HepG2 (cell line): ENCODE measurements at regions not wholly inside any gene's neighbourhood (a gene's known extent, or its start where the extent isn't known, plus 50 kb on each side); places are given as distances from the start of the nearest gene placed in this dataset.

Experiments
- ATAC-seq: fragments of 200-7000 bp; cut with Tn5 transposase; 3 replicates; pipeline ENCODE4 v1.9.1; 2020; ENCODE audit warnings: mild to moderate bottlenecking, moderate library complexity
- BruUV-seq: library from RNA; stranded (reverse); fragments of 400-500 nt; replicated peaks from 2 replicates; lab custom pipeline; 2021; lab: Mats Ljungman, UMichigan
- CTCF ChIA-PET: fragments of 300-600 bp; formaldehyde crosslinking; extraction: SDS; loops from one replicate; lab custom pipeline; 2021; ENCODE audit warnings: low total read pairs, inconsistent platforms, low intra/inter-chr PET ratio; lab: Yijun Ruan, JAX
- POLR2A ChIA-PET: fragments of 350-600 bp; sonication (Branson Sonifier 250); formaldehyde crosslinking; loops from one replicate; lab custom pipeline; 2020; ENCODE audit warnings: antibody characterized with exemption, inconsistent platforms; lab: Yijun Ruan, JAX
- DNase-seq: peaks from one replicate; pipeline ENCODE4 v3.0.0-alpha.2; 2015; ENCODE audit warnings: low spot score
- FAIRE-seq: peaks from 3 replicates; lab custom pipeline; 2011; peaks lifted over from hg19 to GRCh38; lab: Jason Lieb, UNC
- H2AFZ ChIP-seq: one replicate; pipeline ENCODE4 v1.6.1; 2011; ENCODE audit warnings: low read length, inconsistent platforms
- H3K27ac ChIP-seq: fragments of 300-600 bp; 3 replicates; pipeline ENCODE4 v1.8.0; 2011; ENCODE audit warnings: mixed run types, mild to moderate bottlenecking, mixed read lengths, low read length, inconsistent platforms; ENCODE audit not compliant: insufficient read depth; ENCODE audit errors: extremely low read length
- H3K27me3 ChIP-seq, 2 experiments: fragments of 200-600 bp in 1 of 2; 2 replicates in 1 of 2; 3 replicates in 1 of 2; pipeline versions ENCODE4 v1.6.0 to v1.8.0; 2011; ENCODE audit warnings: low read length in 2 of 2, mild to moderate bottlenecking in 2 of 2, moderate library complexity in 2 of 2, inconsistent platforms in 1 of 2; ENCODE audit not compliant: insufficient read depth in 2 of 2, control insufficient read depth in 1 of 2
- H3K36me3 ChIP-seq, 2 experiments: fragments of 200-600 bp in 1 of 2; replicated peaks in 1 of 2; 2 replicates in 1 of 2; 3 replicates in 1 of 2; pipeline versions ENCODE4 v1.5.1 to v1.8.0; 2011; ENCODE audit warnings: low read length in 2 of 2, inconsistent platforms in 1 of 2; ENCODE audit not compliant: insufficient read depth in 2 of 2, control insufficient read depth in 1 of 2
- H3K4me1 ChIP-seq: 2 replicates; pipeline ENCODE4 v1.5.1; 2012; ENCODE audit warnings: low read length, inconsistent platforms; ENCODE audit not compliant: insufficient read depth
- H3K4me2 ChIP-seq: 2 replicates; pipeline ENCODE4 v1.6.0; 2011; ENCODE audit warnings: low read depth, low read length, inconsistent platforms
- H3K4me3 ChIP-seq, 3 experiments: fragments of 200-600 bp in 1 of 3; sonication (generic), shearing (Covaris generic) in 1 of 3; replicated peaks in 1 of 3; 2 replicates each; pipeline ENCODE4 v1.5.1; 2011 to 2016; ENCODE audit warnings: low read length in 3 of 3, inconsistent platforms in 2 of 3, low read depth in 2 of 3, mild to moderate bottlenecking in 2 of 3, control low read depth in 1 of 3, mixed read lengths in 1 of 3; ENCODE audit not compliant: insufficient read depth in 1 of 3
- H3K79me2 ChIP-seq: one replicate; pipeline ENCODE4 v1.6.1; 2011; ENCODE audit warnings: low read length, inconsistent platforms; ENCODE audit not compliant: insufficient read depth
- H3K9ac ChIP-seq: 2 replicates; pipeline ENCODE4 v1.6.0; 2011; ENCODE audit warnings: mild to moderate bottlenecking, low read depth, low read length, inconsistent platforms; ENCODE audit not compliant: insufficient read depth
- H3K9me3 ChIP-seq: 2 replicates; pipeline ENCODE4 v1.5.1; 2012; ENCODE audit warnings: mild to moderate bottlenecking, low read length
- H4K20me1 ChIP-seq: 2 replicates; pipeline ENCODE4 v1.6.0; 2011; ENCODE audit warnings: inconsistent platforms, mild to moderate bottlenecking, low read length, moderate library complexity; ENCODE audit not compliant: insufficient read depth
- AGO1 ChIP-seq: fragments of 200-400 bp; formaldehyde crosslinking; IDR thresholded peaks from 2 replicates; pipeline ENCODE4 v1.6.1; 2017; ENCODE audit warnings: mild to moderate bottlenecking, low read depth, low read length, moderate library complexity; ENCODE audit not compliant: poor library complexity, severe bottlenecking
- AKAP8 ChIP-seq: sonication (generic); formaldehyde crosslinking; IDR thresholded peaks from 2 replicates; pipeline ENCODE4 v1.5.1; 2020; ENCODE audit warnings: mild to moderate bottlenecking, missing genetic modification reagents
- CENPX ChIP-seq: sonication (generic); formaldehyde crosslinking; IDR thresholded peaks from 2 replicates; pipeline ENCODE4 v1.9.0; 2021; ENCODE audit warnings: mild to moderate bottlenecking, missing genetic modification reagents, moderate library complexity
- CHCHD3 ChIP-seq: sonication (generic); formaldehyde crosslinking; IDR thresholded peaks from 2 replicates; pipeline ENCODE4 v1.8.0; 2022; ENCODE audit warnings: mild to moderate bottlenecking, missing genetic modification reagents, moderate library complexity
- EZH2 ChIP-seq: conservative IDR thresholded peaks from 2 replicates; pipeline ENCODE4 v1.6.1; 2012; ENCODE audit warnings: mild to moderate bottlenecking, low read depth, low read length, moderate library complexity
- KDM1A ChIP-seq: IDR thresholded peaks from 2 replicates; pipeline ENCODE4 v1.6.1; 2016; ENCODE audit warnings: missing compliant biosample characterization
- PHB2 ChIP-seq: fragments of 450-650 bp; IDR thresholded peaks from 2 replicates; pipeline ENCODE4 v1.6.1; 2018; ENCODE audit not compliant: partially characterized antibody
- PRPF4 ChIP-seq: fragments of 200-400 bp; formaldehyde crosslinking; IDR thresholded peaks from 2 replicates; pipeline ENCODE4 v1.6.1; 2016; ENCODE audit warnings: low read length, low read depth; ENCODE audit not compliant: poor library complexity, severe bottlenecking
- SP5 ChIP-seq: IDR thresholded peaks from 2 replicates; pipeline ENCODE4 v1.6.1; 2016; ENCODE audit warnings: low read depth, borderline replicate concordance
- ZFP36L2 ChIP-seq: sonication (generic); formaldehyde crosslinking; IDR thresholded peaks from 2 replicates; pipeline ENCODE4 v1.4.0; 2020; ENCODE audit warnings: missing genetic modification reagents
- ZNF20 ChIP-seq: sonication (generic); formaldehyde crosslinking; IDR thresholded peaks from 2 replicates; pipeline ENCODE4 v1.4.0; 2020; ENCODE audit warnings: mild to moderate bottlenecking, moderate library complexity, missing genetic modification reagents
- ZNF616 ChIP-seq: sonication (generic); formaldehyde crosslinking; IDR thresholded peaks from 2 replicates; pipeline ENCODE4 v1.5.0; 2020; ENCODE audit warnings: low read depth, mild to moderate bottlenecking, missing genetic modification reagents
- WGBS: methylation state at CpG from one replicate; pipeline ENCODE4 v1.1.6; 2017; ENCODE audit warnings: low lambda C conversion rate; 5-methylcytosine and 5-hydroxymethylcytosine counted together
- in situ Hi-C: cut with HindIII; loops from 2 replicates; pipeline ENCODE4 v1.10.0; 2017; ENCODE audit warnings: low pct_unique_long_range_greater_than_20kb; ENCODE audit not compliant: extremely low pct_ligation_motif_present
- intact Hi-C: fragments of 100-400 bp; cut with micrococcal nuclease; formaldehyde crosslinking; loops from one replicate; pipeline ENCODE4 v1.10.0; 2022; ENCODE audit not compliant: unreplicated experiment
- TF ChIP-seq, protein P1 (sequence below): sonication (generic); formaldehyde crosslinking; IDR thresholded peaks from 2 replicates; pipeline ENCODE4 v1.4.0; 2020; ENCODE audit warnings: missing genetic modification reagents, borderline replicate concordance
- TF ChIP-seq, protein P2 (sequence below): sonication (generic); formaldehyde crosslinking; IDR thresholded peaks from 2 replicates; pipeline ENCODE4 v1.8.0; 2022; ENCODE audit warnings: missing genetic modification reagents, mild to moderate bottlenecking, inconsistent platforms, borderline replicate concordance

DNA sequence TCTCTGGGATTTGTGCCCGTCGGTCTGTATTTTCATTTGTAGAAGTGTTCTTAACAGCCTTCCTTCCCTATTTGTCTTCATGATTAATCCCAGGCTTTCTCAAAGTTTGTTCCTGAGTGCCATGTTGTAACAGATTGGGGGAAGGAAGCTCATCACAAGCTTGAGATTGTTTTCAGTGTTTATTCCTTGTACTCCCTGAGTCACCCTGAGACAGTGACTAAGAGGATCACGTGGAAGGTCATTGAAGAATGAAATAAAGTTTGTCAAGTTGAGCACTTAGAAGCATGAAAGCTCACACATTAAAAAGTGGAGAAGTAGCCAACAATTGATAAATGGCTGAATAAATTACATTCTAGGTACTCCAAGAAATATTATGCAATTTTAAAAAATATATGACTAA lies 153.5 kb upstream of the FAM241A start:
- 20% methylated on average over 3 of the region's 3 CpGs for WGBS
- H2AFZ ChIP-seq, result no peak overlapping the region
- H3K79me2 ChIP-seq, result no peaks in the 10 kb centered on the region
- H3K36me3 ChIP-seq, result no peaks in the 10 kb centered on the region
- CTCF ChIA-PET, result no interaction called here
- no peaks in the 10 kb centered on the region for H3K27me3 ChIP-seq
- in situ Hi-C loops (no loop called here), intact Hi-C loops (no loop called here)
- ATAC-seq (no peak), DNase-seq (no peak), FAIRE-seq (no peak)
- no peak overlapping the region for H3K4me3 ChIP-seq
- H3K4me1 ChIP-seq, result no peaks in the 10 kb centered on the region
- H4K20me1 ChIP-seq, result no peaks in the 10 kb centered on the region
- POLR2A ChIA-PET, result no interaction called here
- TF ChIP-seq AGO1 (no peak), ZFP36L2 (CRISPR knock-in tag) (no peak), CHCHD3 (CRISPR knock-in tag) (no peak), AKAP8 (CRISPR knock-in tag) (no peak), PHB2 (no peak), SP5 (CRISPR knock-in tag) (no peak)
- no peak overlapping the region for H3K4me2 ChIP-seq
- no peak overlapping the region for H3K9ac ChIP-seq
- H3K27ac ChIP-seq, result no peak overlapping the region
- BruUV-seq, result no TSS peak
- H3K9me3 ChIP-seq, result no peaks in the 10 kb centered on the region

DNA sequence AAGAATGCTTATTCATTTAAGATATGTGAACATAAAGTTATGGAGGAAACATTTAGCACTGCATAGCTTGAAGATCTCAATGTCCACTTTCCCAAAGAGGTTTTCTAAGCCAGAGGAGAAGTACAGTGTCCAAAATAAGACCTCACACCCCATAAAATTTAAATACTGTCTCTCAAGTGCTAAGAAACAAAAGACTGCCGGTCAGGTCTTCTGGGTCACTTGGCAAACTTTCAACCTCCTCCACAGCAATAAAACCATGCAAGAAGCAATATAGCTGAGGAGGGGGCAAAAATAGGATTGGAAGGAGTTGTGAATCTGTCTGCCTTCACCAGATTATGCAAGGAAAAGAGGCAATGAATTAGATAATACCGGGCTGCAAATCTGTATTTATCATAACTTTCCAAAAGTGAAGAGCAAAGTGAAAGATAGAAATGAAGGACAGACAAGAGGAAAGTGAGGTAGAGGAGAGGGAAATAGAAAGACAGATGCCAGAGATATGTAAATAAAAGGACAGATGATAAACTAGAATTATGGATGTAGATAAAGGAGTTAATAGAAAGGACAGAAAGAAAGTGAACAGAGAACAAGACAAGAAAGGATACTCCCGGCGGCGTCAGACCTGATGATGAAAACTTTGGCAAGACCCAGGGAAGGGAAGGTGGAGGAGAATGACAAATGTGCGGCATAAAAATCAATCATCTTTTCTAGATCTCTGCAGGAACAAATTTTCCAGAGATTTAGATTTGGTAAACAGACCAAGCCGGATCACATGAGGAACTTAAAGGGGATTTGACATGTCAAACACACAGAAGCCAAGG lies 152.7 kb upstream of the FAM241A start:
- ChIA-PET POLR2A (no interaction called here), CTCF (no interaction called here)
- H3K36me3 ChIP-seq, result no peaks in the 10 kb centered on the region
- H4K20me1 ChIP-seq, result no peaks in the 10 kb centered on the region
- no peak overlapping the region for H3K4me2 ChIP-seq
- H3K4me1 ChIP-seq, result no peaks in the 10 kb centered on the region
- intact Hi-C loops (no loop called here), in situ Hi-C loops (no loop called here)
- no peak overlapping the region for H3K9ac ChIP-seq
- no TSS peak for BruUV-seq
- no peak for DNase-seq
- no peak overlapping the region for H3K4me3 ChIP-seq
- no peak for FAIRE-seq
- no peaks in the 10 kb centered on the region for H3K9me3 ChIP-seq
- H3K27ac ChIP-seq, result no peak overlapping the region
- no peaks in the 10 kb centered on the region for H3K79me2 ChIP-seq
- no peaks in the 10 kb centered on the region for H3K27me3 ChIP-seq
- 26% methylated on average over 7 of the region's 7 CpGs for WGBS
- TF ChIP-seq, protein P1, sequence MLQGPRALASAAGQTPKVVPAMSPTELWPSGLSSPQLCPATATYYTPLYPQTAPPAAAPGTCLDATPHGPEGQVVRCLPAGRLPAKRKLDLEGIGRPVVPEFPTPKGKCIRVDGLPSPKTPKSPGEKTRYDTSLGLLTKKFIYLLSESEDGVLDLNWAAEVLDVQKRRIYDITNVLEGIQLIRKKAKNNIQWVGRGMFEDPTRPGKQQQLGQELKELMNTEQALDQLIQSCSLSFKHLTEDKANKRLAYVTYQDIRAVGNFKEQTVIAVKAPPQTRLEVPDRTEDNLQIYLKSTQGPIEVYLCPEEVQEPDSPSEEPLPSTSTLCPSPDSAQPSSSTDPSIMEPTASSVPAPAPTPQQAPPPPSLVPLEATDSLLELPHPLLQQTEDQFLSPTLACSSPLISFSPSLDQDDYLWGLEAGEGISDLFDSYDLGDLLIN (CRISPR knock-in tag), result no peak
- TF ChIP-seq EZH2 (no peak), ZNF20 (CRISPR knock-in tag) (no peak), PRPF4 (no peak), ZNF616 (no peak), KDM1A (CRISPR knock-in tag) (no peak), CENPX (no peak)
- TF ChIP-seq, protein P2, sequence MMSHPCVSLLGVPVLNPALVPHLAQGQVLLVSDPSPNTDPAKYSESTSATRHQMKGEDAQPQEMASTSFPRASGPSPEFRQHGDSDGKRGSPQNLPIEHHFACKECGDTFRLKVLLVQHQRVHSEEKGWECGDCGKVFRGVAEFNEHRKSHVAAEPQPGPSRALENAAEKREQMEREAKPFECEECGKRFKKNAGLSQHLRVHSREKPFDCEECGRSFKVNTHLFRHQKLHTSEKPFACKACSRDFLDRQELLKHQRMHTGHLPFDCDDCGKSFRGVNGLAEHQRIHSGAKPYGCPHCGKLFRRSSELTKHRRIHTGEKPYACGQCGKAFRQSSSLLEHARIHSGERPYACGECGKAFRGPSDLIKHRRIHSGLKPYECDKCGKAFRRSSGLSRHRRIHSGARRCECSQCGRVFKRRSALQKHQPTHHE (CRISPR knock-in tag), result no peak
- no peak for ATAC-seq
- no peak overlapping the region for H2AFZ ChIP-seq
